Common myeloid progenitor, CD34-positive (primary cell): ENCODE measurements at regions not wholly inside any gene's neighbourhood (a gene's known extent, or its start where the extent isn't known, plus 50 kb on each side); places are given as distances from the start of the nearest gene placed in this dataset.

ENCODE experiments used
- CTCF ChIA-PET: fragments of 350-600 bp; sonication (Branson Sonifier 250); formaldehyde crosslinking; loops from one replicate; lab custom pipeline; 2021; ENCODE audit warnings: antibody characterized with exemption; lab: Charles Lee
- POLR2A ChIA-PET: fragments of 350-600 bp; sonication (Branson Sonifier 250); formaldehyde crosslinking; loops from one replicate; lab custom pipeline; 2021; ENCODE audit warnings: antibody characterized with exemption; lab: Charles Lee
- DNase-seq, 3 donors: peaks; one replicate each; pipeline versions ENCODE4 v3.0.0 to v3.0.0-alpha.2; 2013
- H3K27ac ChIP-seq, 2 experiments: 1 replicate in 1 of 2; 2 replicates in 1 of 2; pipeline ENCODE4 v1.7.0; 2013; ENCODE audit warnings: inconsistent platforms in 2 of 2, low read length in 2 of 2, mild to moderate bottlenecking in 2 of 2, low read depth in 1 of 2, moderate library complexity in 1 of 2; ENCODE audit not compliant: severe bottlenecking in 2 of 2, insufficient read depth in 1 of 2, poor library complexity in 1 of 2
- H3K27me3 ChIP-seq, 5 experiments: replicated peaks in 2 of 5; 1 replicate in 3 of 5; 2 replicates in 2 of 5; pipeline versions ENCODE4 v1.6.1 to v1.7.0; 2013; ENCODE audit warnings: low read length in 4 of 5, mild to moderate bottlenecking in 2 of 5, moderate library complexity in 2 of 5, inconsistent platforms in 1 of 5; ENCODE audit not compliant: insufficient read depth in 5 of 5, control insufficient read depth in 4 of 5
- H3K36me3 ChIP-seq, 4 experiments: 1 replicate in 2 of 4; 2 replicates in 2 of 4; pipeline versions ENCODE4 v1.6.1 to v1.7.0; 2013; ENCODE audit warnings: low read length in 3 of 4, control low read depth in 1 of 4, mild to moderate bottlenecking in 1 of 4; ENCODE audit not compliant: control insufficient read depth in 4 of 4, insufficient read depth in 4 of 4
- H3K4me1 ChIP-seq, 4 experiments: 1 replicate in 3 of 4; 2 replicates in 1 of 4; pipeline versions ENCODE4 v1.6.1 to v1.7.1; 2013; ENCODE audit warnings: low read length in 3 of 4, mild to moderate bottlenecking in 3 of 4, control low read depth in 1 of 4, inconsistent platforms in 1 of 4, moderate library complexity in 1 of 4; ENCODE audit not compliant: control insufficient read depth in 4 of 4, insufficient read depth in 4 of 4; ENCODE audit errors: control extremely low read depth in 1 of 4
- H3K4me3 ChIP-seq, 7 experiments: 1 replicate in 4 of 7; 2 replicates in 3 of 7; pipeline versions ENCODE4 v1.5.1 to v1.7.0; 2013; ENCODE audit warnings: mild to moderate bottlenecking in 7 of 7, low read length in 6 of 7, moderate library complexity in 6 of 7, inconsistent platforms in 2 of 7, low read depth in 2 of 7, control low read depth in 1 of 7; ENCODE audit not compliant: insufficient read depth in 4 of 7, control insufficient read depth in 1 of 7; ENCODE audit errors: extremely low read depth in 1 of 7
- H3K9me3 ChIP-seq, 5 experiments: 1 replicate in 4 of 5; 2 replicates in 1 of 5; pipeline versions ENCODE4 v1.6.1 to v1.7.1; 2013; ENCODE audit warnings: low read length in 4 of 5, mild to moderate bottlenecking in 2 of 5, inconsistent platforms in 1 of 5, low read depth in 1 of 5, moderate library complexity in 1 of 5; ENCODE audit not compliant: control insufficient read depth in 4 of 5, insufficient read depth in 2 of 5; ENCODE audit errors: control extremely low read depth in 1 of 5
- WGBS: methylation state at CpG from one replicate; pipeline ENCODE4 v1.1.5; 2013; ENCODE audit not compliant: insufficient coverage; 5-methylcytosine and 5-hydroxymethylcytosine counted together

- H3K36me3 ChIP-seq = no peaks in the 10 kb centered on the region
- no peak for DNase-seq
- no peak overlapping the region for H3K4me3 ChIP-seq
- POLR2A ChIA-PET = no interaction called here
- H3K27me3 ChIP-seq = no peaks in the 10 kb centered on the region
- peaks cover 0 to 4% (median 0%) of the 10 kb centered on the region in 5 experiments for H3K9me3 ChIP-seq
- no peaks in the 10 kb centered on the region for H3K4me1 ChIP-seq
- no peak overlapping the region for H3K27ac ChIP-seq
- WGBS = 85% methylated on average over 20 of the region's 27 CpGs
- CTCF ChIA-PET = no interaction called here
Observed at GRCh38 chr11:81990659-81991443, 742.8 kb downstream of the FAM181B start.

GRCh38 chr11:81989093-81989492 is 744.6 kb downstream of the FAM181B start:
- Histone ChIP-seq H3K4me1 (no peaks in the 10 kb centered on the region), H3K27me3 (no peaks in the 10 kb centered on the region), H3K36me3 (no peaks in the 10 kb centered on the region), H3K27ac (no peak overlapping the region), H3K4me3 (no peak overlapping the region), H3K9me3 (peaks cover 0 to 6% (median 2%) of the 10 kb centered on the region in 5 experiments)
- POLR2A ChIA-PET = no interaction called here
- 100% methylated on average over 1 of the region's 3 CpGs for WGBS
- CTCF ChIA-PET = no interaction called here
- DNase-seq = no peak

- DNase-seq = no peak
- POLR2A ChIA-PET = no interaction called here
- no peaks in the 10 kb centered on the region for H3K36me3 ChIP-seq
- H3K27ac ChIP-seq = no peak overlapping the region
- no peaks in the 10 kb centered on the region for H3K27me3 ChIP-seq
- H3K4me1 ChIP-seq = no peaks in the 10 kb centered on the region
- 100% methylated on average over 2 of the region's 3 CpGs for WGBS
- no peak overlapping the region for H3K4me3 ChIP-seq
- CTCF ChIA-PET = no interaction called here
- H3K9me3 ChIP-seq = peaks cover 0 to 6% (median 2%) of the 10 kb centered on the region in 5 experiments
Observed at GRCh38 chr11:81987829-81988472, 745.7 kb downstream of the FAM181B start.

- Histone ChIP-seq H3K9me3 (peaks cover 0 to 6% (median 2%) of the 10 kb centered on the region in 5 experiments), H3K27me3 (no peaks in the 10 kb centered on the region), H3K4me1 (no peaks in the 10 kb centered on the region), H3K36me3 (no peaks in the 10 kb centered on the region), H3K27ac (no peak overlapping the region), H3K4me3 (no peak overlapping the region)
- no peak for DNase-seq
- POLR2A ChIA-PET = no interaction called here
- CTCF ChIA-PET = no interaction called here
- WGBS = 91% methylated on average over 21 of the region's 31 CpGs
Observed at GRCh38 chr11:81986556-81987161, 747.0 kb downstream of the FAM181B start.

GRCh38 chr11:81979448-81979847 is 754.2 kb downstream of the FAM181B start:
- peak in 2 of 3 donors; percentile 38 to 52 for DNase-seq
- ChIA-PET POLR2A (no interaction called here), CTCF (no interaction called here)
- no peaks in the 10 kb centered on the region for H3K36me3 ChIP-seq
- H3K4me3 ChIP-seq = no peak overlapping the region
- no peaks in the 10 kb centered on the region for H3K9me3 ChIP-seq
- no peaks in the 10 kb centered on the region for H3K27me3 ChIP-seq
- H3K27ac ChIP-seq = no peak overlapping the region
- H3K4me1 ChIP-seq = no peaks in the 10 kb centered on the region
- no CpG with 5 or more reads among the region's 1 CpG for WGBS

- ChIA-PET CTCF (no interaction called here), POLR2A (no interaction called here)
- Histone ChIP-seq H3K4me3 (no peak overlapping the region), H3K36me3 (no peaks in the 10 kb centered on the region), H3K27ac (no peak overlapping the region), H3K4me1 (no peaks in the 10 kb centered on the region), H3K9me3 (no peaks in the 10 kb centered on the region), H3K27me3 (no peaks in the 10 kb centered on the region)
- WGBS = no CpG with 5 or more reads among the region's 2 CpGs
- no peak for DNase-seq
Observed at GRCh38 chr11:81975261-81975900, 758.3 kb downstream of the FAM181B start.
